Testis (tissue), 2 donors: ENCODE measurements at regions not wholly inside any gene's neighbourhood (a gene's known extent, or its start where the extent isn't known, plus 50 kb on each side); places are given as distances from the start of the nearest gene placed in this dataset.
A peak's percentile ranks its signal among the peaks of the same experiment; 100 is the strongest.

ENCODE experiments used
- DNase-seq: peaks from one replicate; pipeline ENCODE4 v3.0.0-alpha.2; 2019
- H3K27ac ChIP-seq, 2 donors: fragments of 200-600 bp; sonication (generic); one replicate each; pipeline ENCODE4 v1.5.1; 2019
- H3K27me3 ChIP-seq: fragments of 200-600 bp; sonication (generic); one replicate; pipeline ENCODE4 v1.5.1; 2019
- H3K36me3 ChIP-seq: fragments of 200-600 bp; sonication (generic); one replicate; pipeline ENCODE4 v1.5.1; 2017; ENCODE audit warnings: low read depth; ENCODE audit errors: missing control alignments
- H3K4me1 ChIP-seq: fragments of 200-600 bp; sonication (generic); one replicate; pipeline ENCODE4 v1.5.1; 2019
- H3K4me3 ChIP-seq, 2 donors: fragments of 200-600 bp; sonication (generic); one replicate each; pipeline ENCODE4 v1.5.1; 2017 to 2019
- H3K9me3 ChIP-seq: fragments of 200-600 bp; sonication (generic); one replicate; pipeline ENCODE4 v1.5.1; 2017
- POLR2A ChIP-seq: fragments of 450-650 bp; IDR thresholded peaks from one replicate; pipeline ENCODE4 v1.6.1; 2017; ENCODE audit warnings: antibody characterized with exemption, mild to moderate bottlenecking, moderate library complexity
- WGBS, 2 donors: methylation state at CpG; one replicate each; pipeline ENCODE4 v1.1.5; 2018; 5-methylcytosine and 5-hydroxymethylcytosine counted together
- intact Hi-C: fragments of 100-400 bp; cut with DNase I; formaldehyde crosslinking; loops from one replicate; pipeline ENCODE4 v1.15.1; 2023; ENCODE audit warnings: low total_unique reads
- TF ChIP-seq, protein P1 (sequence below), 3 experiments: fragments of 450-650 bp in 2 of 3; fragments of 200-600 bp in 1 of 3; sonication (generic) in 1 of 3; IDR thresholded peaks; one replicate each; pipeline ENCODE4 v1.5.1; 2016 to 2019; ENCODE audit warnings: antibody characterized with exemption in 3 of 3, mild to moderate bottlenecking in 2 of 3, moderate library complexity in 1 of 3

DNA sequence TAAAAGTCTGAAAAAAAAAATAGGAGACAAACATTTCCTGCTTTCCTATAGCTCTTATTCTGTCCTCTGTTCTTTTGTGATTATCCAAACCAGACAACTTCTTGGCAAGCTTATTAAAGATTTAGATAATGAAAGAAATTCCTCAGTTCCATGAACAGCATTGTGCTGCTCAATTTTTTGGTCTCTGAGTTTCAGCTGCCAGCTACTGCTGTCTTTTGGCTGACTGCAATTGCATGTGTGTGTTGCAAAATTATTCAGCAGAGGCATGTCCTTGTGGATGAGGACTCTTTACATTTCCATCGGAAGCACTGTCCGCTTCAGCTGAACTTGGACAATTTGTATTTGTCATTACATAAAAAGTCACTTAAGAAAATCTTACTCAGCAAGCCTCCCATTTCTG, 397.3 kb upstream of the RASGRP1 start:
- Histone ChIP-seq H3K36me3 (no peaks in the 10 kb centered on the region), H3K27ac (no peak overlapping the region), H3K4me3 (no peak overlapping the region), H3K4me1 (no peaks in the 10 kb centered on the region), H3K9me3 (no peaks in the 10 kb centered on the region), H3K27me3 (no peaks in the 10 kb centered on the region)
- intact Hi-C loops, result no loop called here
- 49 to 70% methylated on average over 2 of the region's 2 CpGs for WGBS, 2 donors
- no peak for DNase-seq
- TF ChIP-seq, protein P1, sequence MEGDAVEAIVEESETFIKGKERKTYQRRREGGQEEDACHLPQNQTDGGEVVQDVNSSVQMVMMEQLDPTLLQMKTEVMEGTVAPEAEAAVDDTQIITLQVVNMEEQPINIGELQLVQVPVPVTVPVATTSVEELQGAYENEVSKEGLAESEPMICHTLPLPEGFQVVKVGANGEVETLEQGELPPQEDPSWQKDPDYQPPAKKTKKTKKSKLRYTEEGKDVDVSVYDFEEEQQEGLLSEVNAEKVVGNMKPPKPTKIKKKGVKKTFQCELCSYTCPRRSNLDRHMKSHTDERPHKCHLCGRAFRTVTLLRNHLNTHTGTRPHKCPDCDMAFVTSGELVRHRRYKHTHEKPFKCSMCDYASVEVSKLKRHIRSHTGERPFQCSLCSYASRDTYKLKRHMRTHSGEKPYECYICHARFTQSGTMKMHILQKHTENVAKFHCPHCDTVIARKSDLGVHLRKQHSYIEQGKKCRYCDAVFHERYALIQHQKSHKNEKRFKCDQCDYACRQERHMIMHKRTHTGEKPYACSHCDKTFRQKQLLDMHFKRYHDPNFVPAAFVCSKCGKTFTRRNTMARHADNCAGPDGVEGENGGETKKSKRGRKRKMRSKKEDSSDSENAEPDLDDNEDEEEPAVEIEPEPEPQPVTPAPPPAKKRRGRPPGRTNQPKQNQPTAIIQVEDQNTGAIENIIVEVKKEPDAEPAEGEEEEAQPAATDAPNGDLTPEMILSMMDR (IDR thresholded peaks at IDR 0.05), result no peak
- no peak for TF ChIP-seq POLR2A

DNA sequence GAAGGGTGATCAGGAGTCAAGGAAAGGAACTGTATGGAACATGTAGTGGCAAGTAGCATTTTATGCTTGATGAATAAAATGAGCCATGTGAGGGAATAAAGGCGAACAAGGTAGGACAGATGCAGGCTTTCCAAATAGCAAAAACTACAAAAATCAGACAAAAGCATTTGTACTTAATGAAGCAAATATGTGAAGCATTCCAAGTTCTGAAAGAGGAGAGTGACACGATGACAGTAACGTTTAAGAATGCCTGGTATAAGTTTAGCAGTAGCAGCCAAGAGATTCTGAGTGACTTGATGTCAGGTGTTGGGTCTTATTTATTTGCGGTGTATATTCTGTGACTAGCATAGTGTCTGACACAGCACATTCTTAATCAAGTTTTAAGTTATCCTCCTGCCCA, 408.2 kb upstream of the RASGRP1 start:
- no peaks in the 10 kb centered on the region for H3K9me3 ChIP-seq
- intact Hi-C loops, result no loop called here
- no peak for DNase-seq
- no peak overlapping the region for H3K4me3 ChIP-seq
- no peak for TF ChIP-seq POLR2A
- TF ChIP-seq, protein P1 (IDR thresholded peaks at IDR 0.05), result no peak
- 82 to 93% methylated on average over 4 of the region's 4 CpGs for WGBS, 2 donors
- no peak overlapping the region for H3K27ac ChIP-seq
- no peaks in the 10 kb centered on the region for H3K27me3 ChIP-seq
- no peaks in the 10 kb centered on the region for H3K36me3 ChIP-seq
- no peaks in the 10 kb centered on the region for H3K4me1 ChIP-seq

DNA sequence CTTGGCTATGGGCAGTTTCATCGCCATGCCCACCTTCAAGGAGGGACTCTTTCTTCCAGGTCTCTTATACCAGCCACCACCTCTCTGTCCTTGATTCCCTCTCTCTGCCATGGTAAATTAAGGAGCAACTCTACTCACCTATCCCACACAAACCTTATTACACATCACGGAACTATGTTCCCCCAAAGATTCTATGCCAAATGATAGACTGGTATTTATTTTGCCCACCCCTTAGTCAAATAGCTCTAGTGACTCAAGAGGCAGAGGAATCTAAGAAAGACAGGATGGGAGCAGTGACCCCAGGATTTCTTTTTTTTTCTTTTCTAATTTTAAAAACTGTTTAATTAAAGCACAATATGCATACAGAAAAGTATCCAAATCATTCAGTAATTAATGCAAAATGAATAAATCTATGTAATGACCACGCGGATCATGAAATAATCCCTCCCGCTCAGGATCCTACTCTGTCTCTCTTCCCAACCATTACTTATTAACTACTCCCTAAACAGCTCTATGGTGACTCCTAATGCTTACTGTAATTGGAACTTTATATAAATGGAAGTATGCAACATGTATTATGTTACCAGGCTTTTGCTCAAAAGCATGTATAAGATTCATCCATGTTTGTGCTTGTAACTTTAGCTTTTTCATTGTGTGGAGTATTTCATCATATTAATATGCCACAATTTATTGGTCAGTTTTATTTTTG, 410.8 kb upstream of the RASGRP1 start:
- DNase-seq, result no peak
- no peak overlapping the region for H3K27ac ChIP-seq
- no peaks in the 10 kb centered on the region for H3K27me3 ChIP-seq
- H3K4me3 ChIP-seq, result no peak overlapping the region
- no peaks in the 10 kb centered on the region for H3K4me1 ChIP-seq
- intact Hi-C loops, result no loop called here
- H3K36me3 ChIP-seq, result no peaks in the 10 kb centered on the region
- WGBS, 2 donors, result 73 to 76% methylated on average over 5 of the region's 5 CpGs
- TF ChIP-seq, protein P1 (IDR thresholded peaks at IDR 0.05), result no peak
- TF ChIP-seq POLR2A, result no peak
- no peaks in the 10 kb centered on the region for H3K9me3 ChIP-seq

- Histone ChIP-seq H3K27me3 (no peaks in the 10 kb centered on the region), H3K27ac (no peak overlapping the region), H3K36me3 (no peaks in the 10 kb centered on the region), H3K9me3 (no peaks in the 10 kb centered on the region), H3K4me1 (peaks cover 6% of the 10 kb centered on the region), H3K4me3 (no peak overlapping the region)
- TF ChIP-seq, protein P1 (IDR thresholded peaks at IDR 0.05), result peak; percentile 37 to 56 (median 38)
- TF ChIP-seq POLR2A, result no peak
- intact Hi-C loops, result no loop called here
- 53 to 61% methylated on average over 4 of the region's 4 CpGs for WGBS, 2 donors
- no peak for DNase-seq
These were observed 426.5 kb upstream of the RASGRP1 start for GRCh38 chr15:38991126-38991525.

DNA sequence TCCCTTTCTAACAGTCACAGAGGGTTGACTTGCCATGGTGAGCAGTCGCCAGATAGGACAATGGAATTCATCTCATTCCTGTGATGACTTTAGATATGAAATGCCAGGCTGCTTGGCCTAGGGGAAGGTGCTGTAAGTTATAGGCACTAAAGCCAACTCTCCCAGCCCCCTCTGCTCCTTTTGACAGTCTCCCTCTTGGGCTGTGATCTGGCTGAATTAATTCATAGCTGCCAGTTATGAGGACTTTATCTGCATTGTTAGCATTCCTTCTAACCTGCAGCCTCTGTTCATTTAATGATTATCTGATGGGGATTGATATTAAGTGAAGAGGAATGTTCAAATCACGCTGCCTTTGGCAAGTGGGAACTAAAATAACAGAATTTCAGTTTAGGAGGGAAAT, 427.1 kb upstream of the RASGRP1 start:
- Histone ChIP-seq H3K4me3 (no peak overlapping the region), H3K4me1 (peaks cover 6% of the 10 kb centered on the region), H3K27me3 (no peaks in the 10 kb centered on the region), H3K36me3 (no peaks in the 10 kb centered on the region), H3K27ac (no peak overlapping the region), H3K9me3 (no peaks in the 10 kb centered on the region)
- DNase-seq, result no peak
- WGBS, 2 donors, result 68 to 79% methylated on average over 2 of the region's 2 CpGs
- no peak for TF ChIP-seq POLR2A
- TF ChIP-seq, protein P1 (IDR thresholded peaks at IDR 0.05), result no peak
- intact Hi-C loops, result no loop called here
